Liver (tissue), 2 donors: ENCODE measurements at regions not wholly inside any gene's neighbourhood (a gene's known extent, or its start where the extent isn't known, plus 50 kb on each side); places are given as distances from the start of the nearest gene placed in this dataset.

ENCODE experiments used
- CTCF ChIP-seq: fragments of 150-350 bp; IDR thresholded peaks from 2 replicates; pipeline ENCODE4 v1.5.1; 2017; ENCODE audit warnings: improper control_type of control experiment, low read depth, low read length; ENCODE audit not compliant: missing input control
- REST ChIP-seq: IDR thresholded peaks from 2 replicates; pipeline ENCODE4 v1.6.1; 2016; ENCODE audit warnings: antibody characterized with exemption, mild to moderate bottlenecking
- donor health status: healthy.

- no peak for TF ChIP-seq REST
- no peak for TF ChIP-seq CTCF
Measured at GRCh38 chr4:117786566-117786965, 247.7 kb upstream of the NDST3 start.
